Neural crest cell (in vitro differentiated cells): ENCODE measurements at regions not wholly inside any gene's neighbourhood (a gene's known extent, or its start where the extent isn't known, plus 50 kb on each side); places are given as distances from the start of the nearest gene placed in this dataset.

Experiments
- DNase-seq: peaks from one replicate; pipeline ENCODE4 v3.0.0; 2021; ENCODE audit warnings: low read depth, mixed read lengths, low spot score
- H3K27ac Mint-ChIP-seq: one replicate; pipeline ENCODE4 v1.8.0; 2021; ENCODE audit warnings: mild to moderate bottlenecking, mixed read lengths; ENCODE audit not compliant: unreplicated experiment
- H3K27me3 Mint-ChIP-seq: 2 replicates; pipeline ENCODE4 v1.8.0; 2021; ENCODE audit warnings: low read depth, mild to moderate bottlenecking, mixed read lengths
- H3K36me3 Mint-ChIP-seq: 2 replicates; pipeline ENCODE4 v1.8.0; 2021; ENCODE audit warnings: low read depth, mild to moderate bottlenecking, mixed read lengths
- H3K4me1 Mint-ChIP-seq: 2 replicates; pipeline ENCODE4 v1.8.0; 2021; ENCODE audit warnings: mixed read lengths
- H3K4me3 Mint-ChIP-seq: one replicate; pipeline ENCODE4 v1.8.0; 2021; ENCODE audit warnings: mild to moderate bottlenecking, mixed read lengths
- H3K9me3 Mint-ChIP-seq: 2 replicates; pipeline ENCODE4 v1.8.0; 2021; ENCODE audit warnings: mixed read lengths
- CTCF ChIP-seq: fragments of 200-600 bp; sonication (generic); conservative IDR thresholded peaks from 2 replicates; pipeline ENCODE4 v1.5.0; 2021; ENCODE audit warnings: antibody characterized with exemption, mild to moderate bottlenecking

GRCh38 chr5:154547551-154547950 lies 69.5 kb upstream of the HAND1 start:
- Mint-ChIP-seq H3K36me3 (no peaks in the 10 kb centered on the region), H3K4me3 (no peak overlapping the region), H3K27me3 (peaks cover 58% of the 10 kb centered on the region), H3K4me1 (no peaks in the 10 kb centered on the region), H3K27ac (no peak overlapping the region), H3K9me3 (peaks cover 3% of the 10 kb centered on the region)
- no peak for DNase-seq
- TF ChIP-seq CTCF = no peak

- Mint-ChIP-seq H3K4me3 (no peak overlapping the region), H3K9me3 (peaks cover 3% of the 10 kb centered on the region), H3K27ac (no peak overlapping the region), H3K36me3 (no peaks in the 10 kb centered on the region), H3K4me1 (no peaks in the 10 kb centered on the region), H3K27me3 (peaks cover 64% of the 10 kb centered on the region)
- no peak for DNase-seq
- no peak for TF ChIP-seq CTCF
Observed at GRCh38 chr5:154546719-154547118, 68.7 kb upstream of the HAND1 start.

GRCh38 chr5:154544646-154545045 lies 66.6 kb upstream of the HAND1 start:
- peaks cover 61% of the 10 kb centered on the region for H3K27me3 Mint-ChIP-seq
- no peak for TF ChIP-seq CTCF
- H3K36me3 Mint-ChIP-seq = no peaks in the 10 kb centered on the region
- H3K27ac Mint-ChIP-seq = no peak overlapping the region
- no peak overlapping the region for H3K4me3 Mint-ChIP-seq
- DNase-seq = no peak
- H3K9me3 Mint-ChIP-seq = no peaks in the 10 kb centered on the region
- peaks cover 4% of the 10 kb centered on the region for H3K4me1 Mint-ChIP-seq

- no peaks in the 10 kb centered on the region for H3K9me3 Mint-ChIP-seq
Observed at GRCh38 chr5:154543380-154543779, 65.4 kb upstream of the HAND1 start.

GRCh38 chr5:154542581-154542980 lies 64.6 kb upstream of the HAND1 start:
- Mint-ChIP-seq H3K9me3 (no peaks in the 10 kb centered on the region), H3K27ac (no peak overlapping the region), H3K4me1 (peaks cover 4% of the 10 kb centered on the region), H3K27me3 (peaks cover 55% of the 10 kb centered on the region), H3K36me3 (no peaks in the 10 kb centered on the region), H3K4me3 (no peak overlapping the region)
- TF ChIP-seq CTCF = no peak
- DNase-seq = no peak

More at GRCh38 chr5:154543380-154543779, 65.4 kb upstream of the HAND1 start:
- Mint-ChIP-seq H3K36me3 (no peaks in the 10 kb centered on the region), H3K4me3 (no peak overlapping the region), H3K4me1 (peaks cover 4% of the 10 kb centered on the region), H3K27ac (no peak overlapping the region), H3K27me3 (peaks cover 58% of the 10 kb centered on the region)
- no peak for DNase-seq
- no peak for TF ChIP-seq CTCF

GRCh38 chr5:154542000-154542399 lies 64.0 kb upstream of the HAND1 start:
- no peak overlapping the region for H3K27ac Mint-ChIP-seq
- no peaks in the 10 kb centered on the region for H3K36me3 Mint-ChIP-seq
- TF ChIP-seq CTCF = no peak
- H3K4me3 Mint-ChIP-seq = no peak overlapping the region
- H3K9me3 Mint-ChIP-seq = no peaks in the 10 kb centered on the region
- H3K27me3 Mint-ChIP-seq = peaks cover 52% of the 10 kb centered on the region
- H3K4me1 Mint-ChIP-seq = peaks cover 4% of the 10 kb centered on the region
- no peak for DNase-seq
